OCI-LY7 (cell line): ENCODE measurements at regions not wholly inside any gene's neighbourhood (a gene's known extent, or its start where the extent isn't known, plus 50 kb on each side); places are given as distances from the start of the nearest gene placed in this dataset.

Experiments
- BruUV-seq: library from RNA; stranded (reverse); fragments of 400-500 nt; replicated peaks from 2 replicates; lab custom pipeline; 2021; lab: Mats Ljungman, UMichigan
- CTCF ChIA-PET: fragments of 300-600 bp; sonication (Branson Sonifier 250); formaldehyde crosslinking; loops from one replicate; lab custom pipeline; 2022; ENCODE audit warnings: antibody characterized with exemption; ENCODE audit not compliant: unreplicated experiment; lab: Charles Lee
- POLR2A ChIA-PET: fragments of 300-600 bp; sonication (Branson Sonifier 250); formaldehyde crosslinking; loops from one replicate; lab custom pipeline; 2022; ENCODE audit warnings: antibody characterized with exemption; lab: Charles Lee
- DNase-seq: peaks from one replicate; pipeline ENCODE4 v3.0.0-alpha.2; 2015; ENCODE audit warnings: low spot score
- H2AFZ ChIP-seq: fragments of 200-600 bp; sonication (generic), shearing (Covaris generic); 2 replicates; pipeline ENCODE4 v1.6.1; 2014; ENCODE audit warnings: mild to moderate bottlenecking, antibody characterized with exemption, low read length, moderate library complexity
- H3K27ac ChIP-seq: fragments of 200-600 bp; sonication (generic); 2 replicates; pipeline ENCODE4 v1.5.1; 2014; ENCODE audit warnings: mixed run types, low read depth, mild to moderate bottlenecking, moderate library complexity, low read length, inconsistent platforms; ENCODE audit not compliant: poor library complexity, severe bottlenecking
- H3K36me3 ChIP-seq: fragments of 200-600 bp; sonication (generic); 2 replicates; pipeline ENCODE4 v1.6.1; 2014; ENCODE audit warnings: mild to moderate bottlenecking, antibody characterized with exemption, low read length, moderate library complexity, mixed read lengths; ENCODE audit not compliant: insufficient read depth
- H3K4me1 ChIP-seq: fragments of 200-600 bp; sonication (generic); 2 replicates; pipeline ENCODE4 v1.5.1; 2014; ENCODE audit warnings: mild to moderate bottlenecking, low read length; ENCODE audit not compliant: insufficient read depth, poor library complexity, severe bottlenecking
- H3K4me2 ChIP-seq: fragments of 200-600 bp; sonication (generic); 2 replicates; pipeline ENCODE4 v1.6.1; 2014; ENCODE audit warnings: mild to moderate bottlenecking, low read length
- H3K4me3 ChIP-seq: fragments of 200-600 bp; sonication (generic); 2 replicates; pipeline ENCODE4 v1.5.1; 2014; ENCODE audit warnings: mild to moderate bottlenecking, low read depth, low read length; ENCODE audit not compliant: poor library complexity, severe bottlenecking
- H3K79me2 ChIP-seq: fragments of 200-600 bp; sonication (generic); 2 replicates; pipeline ENCODE4 v1.6.1; 2016; ENCODE audit warnings: low read depth, mild to moderate bottlenecking, low read length, moderate library complexity, mixed read lengths; ENCODE audit not compliant: insufficient read depth
- H3K9me2 ChIP-seq: fragments of 200-600 bp; sonication (generic); 2 replicates; pipeline ENCODE4 v1.6.1; 2016; ENCODE audit warnings: mild to moderate bottlenecking, low read length, mixed read lengths; ENCODE audit not compliant: insufficient read depth
- H3K9me3 ChIP-seq: fragments of 200-600 bp; sonication (generic); 2 replicates; pipeline ENCODE4 v1.6.1; 2014; ENCODE audit warnings: mild to moderate bottlenecking, mixed run types, low read length, mixed read lengths
- H4K20me1 ChIP-seq: fragments of 200-600 bp; sonication (generic); 2 replicates; pipeline ENCODE4 v1.6.1; 2014; ENCODE audit warnings: mild to moderate bottlenecking, antibody characterized with exemption, low read length, moderate library complexity, mixed read lengths; ENCODE audit not compliant: insufficient read depth
- CTCF ChIP-seq: fragments of 200-600 bp; sonication (generic); conservative IDR thresholded peaks from 2 replicates; pipeline ENCODE4 v1.5.1; 2014; ENCODE audit warnings: mild to moderate bottlenecking, antibody characterized with exemption, low read length, moderate library complexity, mixed read lengths
- EZH2phosphoT487 ChIP-seq: fragments of 200-600 bp; sonication (generic); IDR thresholded peaks from 2 replicates; pipeline ENCODE4 v1.6.1; 2018; ENCODE audit warnings: low read depth, borderline replicate concordance, mild to moderate bottlenecking, mixed run types, antibody characterized with exemption, low read length, moderate library complexity, mixed read lengths
- intact Hi-C: fragments of 100-400 bp; cut with micrococcal nuclease; formaldehyde crosslinking; loops from one replicate; pipeline ENCODE4 v1.10.0; 2022; ENCODE audit not compliant: unreplicated experiment

GRCh38 chr2:21710031-21710430 lies 586.3 kb downstream of the TDRD15 start:
- Histone ChIP-seq H3K27ac (no peak overlapping the region), H3K36me3 (no peaks in the 10 kb centered on the region), H3K9me2 (no peaks in the 10 kb centered on the region), H3K79me2 (no peaks in the 10 kb centered on the region), H2AFZ (no peak overlapping the region), H4K20me1 (no peaks in the 10 kb centered on the region), H3K4me2 (no peak overlapping the region), H3K4me3 (no peak overlapping the region), H3K4me1 (no peaks in the 10 kb centered on the region), H3K9me3 (no peaks in the 10 kb centered on the region)
- intact Hi-C loops: no loop called here
- DNase-seq: no peak
- ChIA-PET CTCF (no interaction called here), POLR2A (no interaction called here)
- no TSS peak for BruUV-seq
- TF ChIP-seq EZH2phosphoT487: no peak
- no peak for TF ChIP-seq CTCF

GRCh38 chr2:21710496-21710895 lies 586.7 kb downstream of the TDRD15 start:
- Histone ChIP-seq H2AFZ (no peak overlapping the region), H4K20me1 (no peaks in the 10 kb centered on the region), H3K36me3 (no peaks in the 10 kb centered on the region), H3K4me1 (no peaks in the 10 kb centered on the region), H3K27ac (no peak overlapping the region), H3K4me3 (no peak overlapping the region), H3K9me3 (no peaks in the 10 kb centered on the region), H3K9me2 (no peaks in the 10 kb centered on the region), H3K4me2 (no peak overlapping the region), H3K79me2 (no peaks in the 10 kb centered on the region)
- ChIA-PET CTCF (no interaction called here), POLR2A (no interaction called here)
- no peak for TF ChIP-seq CTCF
- no peak for TF ChIP-seq EZH2phosphoT487
- DNase-seq: no peak
- intact Hi-C loops: no loop called here
- BruUV-seq: no TSS peak

DNA sequence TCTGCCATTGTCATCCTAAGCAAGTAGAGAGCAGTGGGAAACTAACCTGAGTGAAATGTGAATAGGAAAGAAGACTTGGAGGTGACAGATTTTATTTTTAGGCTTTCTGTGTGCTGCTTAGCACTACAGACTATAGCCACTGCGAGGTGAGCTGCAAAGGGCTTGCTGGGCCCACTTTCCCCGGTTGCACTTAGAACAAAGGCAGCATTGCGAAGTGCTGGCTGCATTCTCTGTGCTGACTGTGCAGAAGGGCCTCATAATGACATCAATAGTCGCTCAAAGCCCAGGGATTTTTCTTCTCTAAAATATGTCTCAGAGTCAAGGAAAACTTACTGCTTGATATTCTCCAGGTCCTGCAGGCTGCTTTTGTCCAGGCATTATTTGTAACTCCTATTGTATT lies 592.1 kb downstream of the TDRD15 start:
- intact Hi-C loops: no loop called here
- no TSS peak for BruUV-seq

More for the DNA sequence above, 592.1 kb downstream of the TDRD15 start:
- no peak overlapping the region for H3K4me2 ChIP-seq
- no peaks in the 10 kb centered on the region for H3K9me3 ChIP-seq
- H3K27ac ChIP-seq: no peak overlapping the region
- H3K36me3 ChIP-seq: no peaks in the 10 kb centered on the region
- CTCF ChIA-PET: no interaction called here
- H3K4me1 ChIP-seq: no peaks in the 10 kb centered on the region
- H3K9me2 ChIP-seq: no peaks in the 10 kb centered on the region
- POLR2A ChIA-PET: no interaction called here
- H2AFZ ChIP-seq: no peak overlapping the region
- H4K20me1 ChIP-seq: no peaks in the 10 kb centered on the region
- no peak overlapping the region for H3K4me3 ChIP-seq
- no peak for DNase-seq
- H3K79me2 ChIP-seq: no peaks in the 10 kb centered on the region
- no peak for TF ChIP-seq EZH2phosphoT487
- no peak for TF ChIP-seq CTCF
